ENCODE measurements at regions not wholly inside any gene's neighbourhood (a gene's known extent, or its start where the extent isn't known, plus 50 kb on each side); places are given as distances from the start of the nearest gene placed in this dataset.

- peaks cover 2% of the 10 kb centered on the region; the same call in 1 of the 2 replicates for H3K27me3 Mint-ChIP-seq (ENCODE audit: insufficient read depth)
- H3K4me3 Mint-ChIP-seq: no peak overlapping the region
- DNase-seq: no peak
- TF ChIP-seq CTCF (IDR thresholded peaks at IDR 0.05): no peak
- no peak overlapping the region for H3K27ac Mint-ChIP-seq
- H3K36me3 Mint-ChIP-seq (ENCODE audit: low read depth): no peaks in the 10 kb centered on the region; the same call in 1 of the 2 replicates
- peaks cover 7% of the 10 kb centered on the region; the same call in 1 of the 2 replicates for H3K4me1 Mint-ChIP-seq (ENCODE audit: low read depth)
- no peaks in the 10 kb centered on the region for H3K9me3 Mint-ChIP-seq
Measured at GRCh38 chr4:19793831-19794230, 457.9 kb upstream of the SLIT2 start.

- H3K4me3 Mint-ChIP-seq: no peak overlapping the region
- no peak overlapping the region for H3K27ac Mint-ChIP-seq
- no peaks in the 10 kb centered on the region; the same call in 1 of the 2 replicates for H3K36me3 Mint-ChIP-seq (ENCODE audit: low read depth)
- 0 out of 2 replicates have a peak, but pooled peaks cover 2% of the 10 kb centered on the region for H3K27me3 Mint-ChIP-seq (ENCODE audit: insufficient read depth)
- H3K9me3 Mint-ChIP-seq: no peaks in the 10 kb centered on the region
- peak; percentile 55 for TF ChIP-seq CTCF (IDR thresholded peaks at IDR 0.05)
- DNase-seq: no peak
- H3K4me1 Mint-ChIP-seq (ENCODE audit: low read depth): peaks cover 7% of the 10 kb centered on the region; the same call in 1 of the 2 replicates
Measured at GRCh38 chr4:19791422-19792123, 460.1 kb upstream of the SLIT2 start.

GRCh38 chr4:19786616-19787015 lies 465.1 kb upstream of the SLIT2 start:
- H3K9me3 Mint-ChIP-seq: peaks cover 24% of the 10 kb centered on the region
- H3K4me3 Mint-ChIP-seq: no peak overlapping the region
- no peak for DNase-seq
- H3K36me3 Mint-ChIP-seq (ENCODE audit: low read depth): peaks cover 24% of the 10 kb centered on the region
- H3K27me3 Mint-ChIP-seq (ENCODE audit: insufficient read depth): no peaks in the 10 kb centered on the region
- H3K27ac Mint-ChIP-seq: no peak overlapping the region
- no peak for TF ChIP-seq CTCF (IDR thresholded peaks at IDR 0.05)
- H3K4me1 Mint-ChIP-seq (ENCODE audit: low read depth): peaks cover 4% of the 10 kb centered on the region; the same call in 1 of the 2 replicates

GRCh38 chr4:19783667-19784223 lies 468.0 kb upstream of the SLIT2 start:
- H3K36me3 Mint-ChIP-seq (ENCODE audit: low read depth): peaks cover 24% of the 10 kb centered on the region

GRCh38 chr4:19780871-19781270 lies 470.8 kb upstream of the SLIT2 start:
- H3K4me1 Mint-ChIP-seq (ENCODE audit: low read depth): peaks cover 18% of the 10 kb centered on the region
- peaks cover 24% of the 10 kb centered on the region for H3K36me3 Mint-ChIP-seq (ENCODE audit: low read depth)
- peaks cover 24% of the 10 kb centered on the region for H3K9me3 Mint-ChIP-seq
- no peak for TF ChIP-seq CTCF (IDR thresholded peaks at IDR 0.05)
- no peaks in the 10 kb centered on the region; the same call in 1 of the 2 replicates for H3K27me3 Mint-ChIP-seq (ENCODE audit: insufficient read depth)
- DNase-seq: no peak
- H3K4me3 Mint-ChIP-seq: no peak overlapping the region
- H3K27ac Mint-ChIP-seq: no peak overlapping the region

More at GRCh38 chr4:19783667-19784223, 468.0 kb upstream of the SLIT2 start:
- no peaks in the 10 kb centered on the region for H3K27me3 Mint-ChIP-seq (ENCODE audit: insufficient read depth)
- H3K9me3 Mint-ChIP-seq: peaks cover 24% of the 10 kb centered on the region
- no peak overlapping the region for H3K4me3 Mint-ChIP-seq
- no peak for TF ChIP-seq CTCF (IDR thresholded peaks at IDR 0.05)
- no peak overlapping the region for H3K27ac Mint-ChIP-seq
- H3K4me1 Mint-ChIP-seq (ENCODE audit: low read depth): no peaks in the 10 kb centered on the region
- DNase-seq: no peak
